ENCODE measurements at regions not wholly inside any gene's neighbourhood (a gene's known extent, or its start where the extent isn't known, plus 50 kb on each side); places are given as distances from the start of the nearest gene placed in this dataset.
A peak's percentile ranks its signal among the peaks of the same experiment; 100 is the strongest.

DNA sequence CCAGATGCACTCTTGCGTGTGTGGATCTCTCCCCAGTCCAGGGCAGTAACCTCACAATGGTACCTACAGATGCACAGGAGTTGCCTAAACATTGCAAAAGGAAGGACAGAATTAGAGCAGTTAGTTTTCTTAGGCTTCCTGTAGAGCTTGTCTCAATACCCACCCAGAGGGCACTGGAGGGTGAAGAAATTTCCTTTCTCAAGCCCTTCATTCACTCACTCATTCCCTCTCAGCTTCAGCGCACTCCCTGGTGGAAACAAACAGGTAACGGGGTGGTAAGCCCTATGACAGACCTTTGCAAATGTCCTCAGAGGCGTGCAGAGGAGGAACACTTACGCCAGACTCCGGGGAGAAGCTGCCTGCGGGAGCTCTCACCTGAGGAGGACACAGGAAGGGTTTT is 267.4 kb upstream of the HES1 start (continued):
- no peak for TF ChIP-seq ZBTB33 (IDR thresholded peaks at IDR 0.05; ENCODE audit: extremely low read depth, insufficient replicate concordance, low read length)
- TF ChIP-seq EZH2phosphoT487 (IDR thresholded peaks at IDR 0.05; ENCODE audit: borderline replicate concordance): no peak
- no peak for TF ChIP-seq CEBPB (IDR thresholded peaks at IDR 0.05; ENCODE audit: low read depth)
- TF ChIP-seq SIN3A (IDR thresholded peaks at IDR 0.05; ENCODE audit: low read depth): no peak
- TF ChIP-seq EZH2 (IDR thresholded peaks at IDR 0.05): no peak
- no peak for TF ChIP-seq SRF (IDR thresholded peaks at IDR 0.05; ENCODE audit: low read depth)
- TF ChIP-seq POLR2A (IDR thresholded peaks at IDR 0.05; ENCODE audit: borderline replicate concordance, extremely low read depth, insufficient read depth, insufficient read length): no peak
- TF ChIP-seq MAX (IDR thresholded peaks at IDR 0.05): no peak

DNA sequence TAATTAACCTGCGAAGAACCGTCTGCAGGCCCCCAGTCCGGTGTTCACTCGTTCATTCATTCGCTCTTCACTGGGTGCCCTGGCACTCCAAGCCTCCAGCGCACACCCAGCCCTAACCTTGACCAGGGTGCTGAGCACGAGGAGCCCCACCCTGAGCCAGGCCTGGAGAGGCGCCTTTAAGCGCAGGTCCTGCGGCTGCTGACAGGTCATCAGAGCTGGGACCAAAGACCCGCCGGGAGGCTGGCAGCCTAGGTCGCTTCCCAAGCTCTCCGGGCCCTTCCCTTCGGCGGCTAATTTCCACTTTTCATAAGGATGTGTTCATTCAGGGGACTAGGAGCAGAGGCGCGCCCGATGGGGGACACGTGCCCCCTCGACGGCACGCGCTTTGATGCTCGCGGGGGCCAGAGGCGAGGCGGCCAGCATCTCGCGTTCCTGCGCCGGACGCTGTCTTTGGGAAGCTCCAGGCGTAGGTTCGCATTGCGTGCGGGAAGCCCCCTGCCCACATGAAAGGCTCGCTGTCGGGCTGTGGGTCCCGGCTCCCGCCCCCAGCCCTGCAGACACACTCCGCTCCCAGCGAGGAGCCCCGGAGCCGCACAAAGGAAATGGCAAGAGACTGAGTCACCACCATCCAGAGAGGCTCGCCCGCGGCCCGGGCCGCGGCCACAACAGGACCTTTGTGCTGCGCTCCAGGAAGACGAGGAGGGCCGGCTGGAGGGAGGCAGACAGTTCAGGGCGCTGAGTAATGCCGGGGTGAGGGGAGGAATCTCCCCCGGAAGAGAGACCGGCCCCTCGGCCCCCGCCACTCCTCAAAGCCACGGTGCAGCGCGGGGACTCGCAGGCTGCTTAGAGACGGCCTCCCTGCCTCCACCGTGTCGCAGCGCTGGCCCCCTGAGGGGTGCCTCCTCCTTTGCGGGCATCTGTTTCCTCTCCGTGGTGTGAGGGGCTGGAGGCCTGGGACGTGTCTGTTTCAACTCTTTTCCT is 266.4 kb upstream of the HES1 start:
- Histone ChIP-seq H4K20me1 (ENCODE audit: insufficient read depth) (no peaks in the 10 kb centered on the region), H3K36me3 (ENCODE audit: control insufficient read depth in 1 of 2, insufficient read depth in 2 of 2, low read length in 2 of 2) (no peaks in the 10 kb centered on the region), H3K9me3 (ENCODE audit: control insufficient read depth in 1 of 2, insufficient read depth in 1 of 2, low read depth in 1 of 2, low read length in 2 of 2) (no peaks in the 10 kb centered on the region), H3K4me1 (ENCODE audit: control insufficient read depth in 1 of 2, insufficient read depth in 2 of 2, low read length in 2 of 2) (peaks cover 45 to 90% of the 10 kb centered on the region in 2 experiments), H3K27ac (ENCODE audit: low read depth, low read length) (peak overlapping the region; percentile 58), H2AFZ (ENCODE audit: low read depth, low read length, poor library complexity, severe bottlenecking) (no peak overlapping the region), H3K9me2 (ENCODE audit: insufficient read depth) (no peaks in the 10 kb centered on the region), H3K4me3 (replicated peaks in 1 of 2; ENCODE audit: low read depth in 1 of 2, low read length in 2 of 2) (peak overlapping the region; percentile 22 to 47), H3K4me2 (ENCODE audit: low read length) (peak overlapping the region; percentile 84), H3K27me3 (ENCODE audit: insufficient read depth, low read length) (no peaks in the 10 kb centered on the region; the same call in 1 of the 2 replicates), H3K9ac (ENCODE audit: low read length) (peak overlapping the region; percentile 64), H3K79me2 (ENCODE audit: insufficient read depth, low read length) (no peaks in the 10 kb centered on the region)
- TF ChIP-seq TCF7L2 (IDR thresholded peaks at IDR 0.05; ENCODE audit: borderline replicate concordance, extremely low read depth, insufficient read depth, insufficient read length) (peak; percentile 97), MAX (IDR thresholded peaks at IDR 0.05) (no peak), CEBPB (IDR thresholded peaks at IDR 0.05; ENCODE audit: low read depth) (no peak), JUND (IDR thresholded peaks at IDR 0.05) (no peak), POLR2AphosphoS5 (IDR thresholded peaks at IDR 0.05; ENCODE audit: low read depth, low read length) (peak; percentile 62; the same call in 1 of the 2 replicates), ZBTB33 (IDR thresholded peaks at IDR 0.05; ENCODE audit: extremely low read depth, insufficient replicate concordance, low read length) (peak; percentile 53), ZFX (IDR thresholded peaks at IDR 0.05) (no peak), YY1 (IDR thresholded peaks at IDR 0.05; ENCODE audit: extremely low read depth, insufficient replicate concordance, low read depth, low read length) (peak; percentile 36)
- CTCF ChIA-PET: no interaction called here
- peak; percentile 79 for DNase-seq (ENCODE audit: low read depth, low spot score)
- intact Hi-C loops (cut with micrococcal nuclease): loop anchor here (2.0 to 5.0 kb wide), 4 partner anchors 41 to 453 kb away; no protein-coding TSS in a partner anchor
- peak; percentile 76 for ATAC-seq
- no TSS peak for BruUV-seq (replicated peaks)
- POLR2A ChIA-PET: interaction anchor here (1.2 kb wide), 1 partner anchor 267 kb away, joined by 4 read pairs; the partner anchor contains the start of gene HES1
- RAD21 ChIA-PET (ENCODE audit: low non-redundant PET in 1 of 2, low total read pairs in 2 of 2, uncharacterized antibody in 2 of 2, unreplicated experiment in 2 of 2): interaction anchor here in 1 of 2 experiments (0.7 kb wide), 1 partner anchor 272 kb away, joined by 3 read pairs; no protein-coding TSS in a partner anchor
